HEK293 (cell line): ENCODE measurements at regions not wholly inside any gene's neighbourhood (a gene's known extent, or its start where the extent isn't known, plus 50 kb on each side); places are given as distances from the start of the nearest gene placed in this dataset.

Experiments
- CTCF ChIA-PET: fragments of 350-600 bp; formaldehyde crosslinking; extraction: SDS; loops from one replicate; lab custom pipeline; 2021; ENCODE audit warnings: antibody characterized with exemption; lab: Yijun Ruan, JAX
- POLR2A ChIA-PET: fragments of 300-600 bp; formaldehyde crosslinking; extraction: SDS; loops from one replicate; lab custom pipeline; 2020; ENCODE audit warnings: antibody characterized with exemption, inconsistent platforms; lab: Yijun Ruan, JAX
- H3K27ac ChIP-seq: fragments of 200-500 bp; sonication (Bioruptor generic); 2 replicates; pipeline ENCODE4 v1.5.1; 2014; ENCODE audit warnings: low read depth, low read length, control low read depth, inconsistent platforms; ENCODE audit errors: extremely low read depth
- H3K36me3 ChIP-seq, 2 experiments: fragments of 200-500 bp in 1 of 2; sonication (Bioruptor generic) in 1 of 2; 1 replicate in 1 of 2; 2 replicates in 1 of 2; pipeline ENCODE4 v1.5.1; 2014 to 2017; ENCODE audit warnings: inconsistent platforms in 2 of 2, low read length in 2 of 2; ENCODE audit not compliant: control insufficient read depth in 2 of 2, insufficient read depth in 1 of 2
- H3K4me1 ChIP-seq: fragments of 200-500 bp; sonication (Bioruptor generic); 2 replicates; pipeline ENCODE4 v1.5.1; 2014; ENCODE audit warnings: mild to moderate bottlenecking, low read length, inconsistent platforms; ENCODE audit not compliant: control insufficient read depth, insufficient read depth
- H3K4me3 ChIP-seq: 2 replicates; pipeline ENCODE4 v1.5.1; 2011; ENCODE audit warnings: low read depth, mild to moderate bottlenecking, control low read depth, low read length, moderate library complexity
- H3K9me3 ChIP-seq: fragments of 200-500 bp; sonication (Bioruptor generic); 2 replicates; pipeline ENCODE4 v1.5.1; 2014; ENCODE audit warnings: low read depth, low read length, inconsistent platforms; ENCODE audit not compliant: control insufficient read depth, insufficient read depth
- BCL11A ChIP-seq: fragments of 450-650 bp; formaldehyde crosslinking; IDR thresholded peaks from 2 replicates; pipeline ENCODE4 v1.5.1; 2016; ENCODE audit warnings: low read depth, missing biosample characterization, missing genetic modification characterization
- GLI4 ChIP-seq: fragments of 450-650 bp; formaldehyde crosslinking; IDR thresholded peaks from 2 replicates; pipeline ENCODE4 v1.5.1; 2016; ENCODE audit warnings: missing biosample characterization, missing genetic modification characterization
- GLIS2 ChIP-seq: fragments of 450-650 bp; formaldehyde crosslinking; IDR thresholded peaks from 2 replicates; pipeline ENCODE4 v1.5.1; 2016; ENCODE audit warnings: missing biosample characterization, missing genetic modification characterization
- HOXC10 ChIP-seq: sonication (generic); formaldehyde crosslinking; IDR thresholded peaks from 2 replicates; pipeline ENCODE4 v1.8.1; 2023; ENCODE audit warnings: mild to moderate bottlenecking, missing genetic modification reagents
- HOXD13 ChIP-seq: sonication (generic); formaldehyde crosslinking; IDR thresholded peaks from 2 replicates; pipeline ENCODE4 v1.8.0; 2022; ENCODE audit warnings: missing genetic modification reagents, borderline replicate concordance
- KLF9 ChIP-seq: fragments of 450-650 bp; formaldehyde crosslinking; IDR thresholded peaks from 2 replicates; pipeline ENCODE4 v1.5.1; 2016; ENCODE audit warnings: missing biosample characterization, missing genetic modification characterization, low read depth
- MZF1 ChIP-seq: fragments of 450-650 bp; formaldehyde crosslinking; IDR thresholded peaks from 2 replicates; pipeline ENCODE4 v1.5.1; 2017; ENCODE audit warnings: missing biosample characterization, missing genetic modification characterization, borderline replicate concordance
- OSR2 ChIP-seq: fragments of 450-650 bp; formaldehyde crosslinking; IDR thresholded peaks from 2 replicates; pipeline ENCODE4 v1.5.1; 2016; ENCODE audit warnings: missing biosample characterization, missing genetic modification characterization
- ZBTB48 ChIP-seq: fragments of 450-650 bp; formaldehyde crosslinking; IDR thresholded peaks from 2 replicates; pipeline ENCODE4 v1.5.1; 2016; ENCODE audit warnings: missing biosample characterization, missing genetic modification characterization
- ZIC2 ChIP-seq: fragments of 450-650 bp; formaldehyde crosslinking; IDR thresholded peaks from 2 replicates; pipeline ENCODE4 v1.5.1; 2016; ENCODE audit warnings: missing biosample characterization, missing genetic modification characterization
- ZNF169 ChIP-seq: fragments of 450-650 bp; formaldehyde crosslinking; IDR thresholded peaks from 2 replicates; pipeline ENCODE4 v1.5.1; 2016; ENCODE audit warnings: missing biosample characterization, missing genetic modification characterization
- ZNF221 ChIP-seq: fragments of 450-650 bp; formaldehyde crosslinking; IDR thresholded peaks from 2 replicates; pipeline ENCODE4 v1.5.1; 2017; ENCODE audit warnings: missing biosample characterization, missing genetic modification characterization, borderline replicate concordance
- ZNF24 ChIP-seq: fragments of 450-650 bp; formaldehyde crosslinking; IDR thresholded peaks from 2 replicates; pipeline ENCODE4 v1.5.1; 2016; ENCODE audit warnings: missing biosample characterization, missing genetic modification characterization
- ZNF341 ChIP-seq: fragments of 450-650 bp; formaldehyde crosslinking; IDR thresholded peaks from 2 replicates; pipeline ENCODE4; 2016; ENCODE audit warnings: low read depth, missing biosample characterization, missing genetic modification characterization
- ZNF433 ChIP-seq: fragments of 450-650 bp; formaldehyde crosslinking; IDR thresholded peaks from 2 replicates; pipeline ENCODE4 v1.5.1; 2016; ENCODE audit warnings: missing biosample characterization, missing genetic modification characterization, low read depth
- ZNF549 ChIP-seq: fragments of 450-650 bp; IDR thresholded peaks from 2 replicates; pipeline ENCODE4 v1.5.1; 2018; ENCODE audit warnings: missing biosample characterization, missing genetic modification characterization, mild to moderate bottlenecking, inconsistent platforms, moderate library complexity
- ZNF558 ChIP-seq: fragments of 450-650 bp; formaldehyde crosslinking; IDR thresholded peaks from 2 replicates; pipeline ENCODE4 v1.5.1; 2016; ENCODE audit warnings: missing biosample characterization, missing genetic modification characterization
- ZNF561 ChIP-seq: fragments of 450-650 bp; IDR thresholded peaks from 2 replicates; pipeline ENCODE4 v1.5.1; 2018; ENCODE audit warnings: missing biosample characterization, missing genetic modification characterization, borderline replicate concordance
- ZNF629 ChIP-seq: fragments of 450-650 bp; formaldehyde crosslinking; IDR thresholded peaks from 2 replicates; pipeline ENCODE4 v1.5.1; 2017; ENCODE audit warnings: missing biosample characterization, missing genetic modification characterization
- ZNF658 ChIP-seq: fragments of 450-650 bp; formaldehyde crosslinking; IDR thresholded peaks from 2 replicates; pipeline ENCODE4; 2016; ENCODE audit warnings: missing biosample characterization, missing genetic modification characterization
- ZNF677 ChIP-seq: fragments of 450-650 bp; IDR thresholded peaks from 2 replicates; pipeline ENCODE4 v1.5.0; 2018; ENCODE audit warnings: missing biosample characterization, mild to moderate bottlenecking, missing genetic modification characterization, moderate library complexity
- ZNF701 ChIP-seq: fragments of 450-650 bp; formaldehyde crosslinking; IDR thresholded peaks from 2 replicates; pipeline ENCODE4 v1.5.1; 2016; ENCODE audit warnings: missing biosample characterization, missing genetic modification characterization
- ZNF747 ChIP-seq: fragments of 450-650 bp; formaldehyde crosslinking; IDR thresholded peaks from 2 replicates; pipeline ENCODE4 v1.5.1; 2016; ENCODE audit warnings: missing biosample characterization, missing genetic modification characterization
- ZNF785 ChIP-seq: fragments of 450-650 bp; formaldehyde crosslinking; IDR thresholded peaks from 2 replicates; pipeline ENCODE4 v1.5.1; 2016; ENCODE audit warnings: missing biosample characterization, missing genetic modification characterization
- ZSCAN30 ChIP-seq: fragments of 450-650 bp; IDR thresholded peaks from 2 replicates; pipeline ENCODE4 v1.5.1; 2018; ENCODE audit warnings: missing biosample characterization, mild to moderate bottlenecking, missing genetic modification characterization, moderate library complexity
- TF ChIP-seq, protein P1 (sequence below): fragments of 450-650 bp; formaldehyde crosslinking; IDR thresholded peaks from 2 replicates; pipeline ENCODE4 v1.5.1; 2016; ENCODE audit warnings: missing biosample characterization, missing genetic modification characterization
- TF ChIP-seq, protein P2 (sequence below): fragments of 450-650 bp; formaldehyde crosslinking; IDR thresholded peaks from 2 replicates; pipeline ENCODE4 v1.5.1; 2016; ENCODE audit warnings: missing biosample characterization, missing genetic modification characterization
- TF ChIP-seq, protein P3 (sequence below): fragments of 450-650 bp; formaldehyde crosslinking; conservative IDR thresholded peaks from 2 replicates; pipeline ENCODE4 v1.5.1; 2016; ENCODE audit warnings: low read depth, missing biosample characterization, missing genetic modification characterization
- TF ChIP-seq, protein P4 (sequence below): fragments of 450-650 bp; formaldehyde crosslinking; IDR thresholded peaks from 2 replicates; pipeline ENCODE4; 2016; ENCODE audit warnings: missing biosample characterization, missing genetic modification characterization
- TF ChIP-seq, protein P5 (sequence below): fragments of 450-650 bp; formaldehyde crosslinking; IDR thresholded peaks from 2 replicates; pipeline ENCODE4 v1.5.1; 2017; ENCODE audit warnings: missing biosample characterization, missing genetic modification characterization

DNA sequence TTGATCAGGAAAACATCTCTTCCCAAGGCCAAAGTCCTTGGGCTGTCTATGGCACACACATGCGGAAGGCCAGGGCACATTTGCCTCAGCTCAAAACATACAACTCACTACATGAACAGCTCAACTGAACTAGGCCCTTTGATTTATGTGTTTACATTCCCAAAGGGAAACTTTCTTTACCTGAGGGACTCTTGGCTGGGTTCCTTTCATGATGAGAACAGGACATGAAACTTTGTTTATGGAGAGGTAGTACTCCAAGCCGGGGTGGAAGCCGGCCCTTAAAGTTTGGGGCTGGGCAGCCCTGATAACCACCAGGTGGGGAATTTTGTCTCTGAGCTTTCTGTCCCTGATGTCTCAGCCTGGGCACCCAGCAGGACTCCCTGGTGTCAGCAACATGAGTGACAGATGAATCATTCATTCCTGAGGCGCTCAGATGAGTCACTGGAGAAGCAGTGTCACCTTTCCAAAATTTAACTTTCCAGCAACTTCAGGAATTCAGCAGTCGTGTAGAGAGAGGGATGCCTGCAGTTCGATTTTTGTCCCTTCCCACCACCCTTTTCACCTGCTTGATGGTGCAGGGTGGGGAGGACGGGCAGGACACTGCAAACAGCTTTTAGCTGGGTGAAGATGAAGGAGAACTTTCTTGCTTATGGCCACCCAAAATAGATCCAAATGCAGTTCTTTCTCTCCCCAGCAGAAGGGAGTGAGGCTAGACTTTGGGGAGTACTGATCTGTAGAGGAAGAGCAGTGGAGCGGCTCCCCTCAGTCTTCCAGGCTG is 331.6 kb downstream of the DYSF start (continued):
- TF ChIP-seq ZIC2 (tag by site-specific recombination) (0 out of 2 replicates have a peak, but pooled peaks have one; percentile 11), OSR2 (no peak), ZNF341 (tag by site-specific recombination) (0 out of 2 replicates have a peak, but pooled peaks have one; percentile 10), ZNF549 (tag by site-specific recombination) (no peak), KLF9 (tag by site-specific recombination) (no peak), GLIS2 (tag by site-specific recombination) (no peak), ZNF221 (tag by site-specific recombination) (no peak), ZNF24 (tag by site-specific recombination) (peak; percentile 44; the same call in 1 of the 2 replicates)
- TF ChIP-seq, protein P1, sequence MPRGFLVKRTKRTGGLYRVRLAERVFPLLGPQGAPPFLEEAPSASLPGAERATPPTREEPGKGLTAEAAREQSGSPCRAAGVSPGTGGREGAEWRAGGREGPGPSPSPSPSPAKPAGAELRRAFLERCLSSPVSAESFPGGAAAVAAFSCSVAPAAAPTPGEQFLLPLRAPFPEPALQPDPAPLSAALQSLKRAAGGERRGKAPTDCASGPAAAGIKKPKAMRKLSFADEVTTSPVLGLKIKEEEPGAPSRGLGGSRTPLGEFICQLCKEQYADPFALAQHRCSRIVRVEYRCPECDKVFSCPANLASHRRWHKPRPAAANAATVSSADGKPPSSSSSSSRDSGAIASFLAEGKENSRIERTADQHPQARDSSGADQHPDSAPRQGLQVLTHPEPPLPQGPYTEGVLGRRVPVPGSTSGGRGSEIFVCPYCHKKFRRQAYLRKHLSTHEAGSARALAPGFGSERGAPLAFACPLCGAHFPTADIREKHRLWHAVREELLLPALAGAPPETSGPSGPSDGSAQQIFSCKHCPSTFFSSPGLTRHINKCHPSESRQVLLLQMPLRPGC (tag by site-specific recombination), result 0 out of 2 replicates have a peak, but pooled peaks have one; percentile 44
- TF ChIP-seq, protein P2, sequence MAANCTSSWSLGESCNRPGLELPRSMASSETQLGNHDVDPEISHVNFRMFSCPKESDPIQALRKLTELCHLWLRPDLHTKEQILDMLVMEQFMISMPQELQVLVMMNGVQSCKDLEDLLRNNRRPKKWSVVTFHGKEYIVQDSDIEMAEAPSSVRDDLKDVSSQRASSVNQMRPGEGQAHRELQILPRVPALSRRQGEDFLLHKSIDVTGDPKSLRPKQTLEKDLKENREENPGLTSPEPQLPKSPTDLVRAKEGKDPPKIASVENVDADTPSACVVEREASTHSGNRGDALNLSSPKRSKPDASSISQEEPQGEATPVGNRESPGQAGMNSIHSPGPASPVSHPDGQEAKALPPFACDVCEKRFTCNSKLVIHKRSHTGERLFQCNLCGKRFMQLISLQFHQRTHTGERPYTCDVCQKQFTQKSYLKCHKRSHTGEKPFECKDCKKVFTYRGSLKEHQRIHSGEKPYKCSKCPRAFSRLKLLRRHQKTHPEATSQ, result no peak

DNA sequence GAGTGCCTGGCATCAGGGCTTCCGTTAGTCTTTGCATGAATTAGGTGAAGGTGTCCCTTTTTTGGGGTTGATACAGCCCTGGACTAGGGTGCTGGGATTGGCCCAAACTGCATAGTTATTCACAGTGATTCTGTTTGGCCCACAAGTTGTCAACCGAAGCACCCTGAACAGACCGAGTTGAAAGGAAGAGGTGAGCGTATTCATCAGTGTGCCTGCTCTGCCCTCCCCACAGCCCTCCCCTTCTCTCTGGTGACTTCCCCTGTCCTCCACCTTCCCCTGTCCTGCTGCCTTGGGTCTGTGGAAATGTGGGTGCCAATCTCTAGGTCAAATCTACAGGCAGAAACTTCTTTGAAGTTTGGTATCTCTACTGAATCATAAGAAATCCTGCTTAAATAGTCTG is 330.5 kb downstream of the DYSF start:
- Histone ChIP-seq H3K27ac (no peak overlapping the region), H3K4me3 (no peak overlapping the region), H3K4me1 (no peaks in the 10 kb centered on the region), H3K36me3 (no peaks in the 10 kb centered on the region)
- ChIA-PET POLR2A (no interaction called here), CTCF (interaction anchor here (0.6 to 0.7 kb wide), 2 partner anchors 17 to 963 kb away, joined by 3 to 4 read pairs; no protein-coding TSS in a partner anchor)
- TF ChIP-seq ZNF629 (tag by site-specific recombination) (no peak), HOXD13 (CRISPR knock-in tag) (no peak), ZNF658 (tag by site-specific recombination) (no peak), MZF1 (tag by site-specific recombination) (no peak), ZNF169 (tag by site-specific recombination) (no peak), ZBTB48 (tag by site-specific recombination) (no peak), ZNF701 (tag by site-specific recombination) (no peak), ZSCAN30 (tag by site-specific recombination) (no peak), ZNF677 (tag by site-specific recombination) (no peak), GLI4 (no peak), ZNF785 (no peak), BCL11A (no peak), ZNF558 (tag by site-specific recombination) (no peak), ZNF747 (tag by site-specific recombination) (no peak), ZNF433 (no peak), HOXC10 (no peak), ZNF561 (no peak)
- TF ChIP-seq, protein P3, sequence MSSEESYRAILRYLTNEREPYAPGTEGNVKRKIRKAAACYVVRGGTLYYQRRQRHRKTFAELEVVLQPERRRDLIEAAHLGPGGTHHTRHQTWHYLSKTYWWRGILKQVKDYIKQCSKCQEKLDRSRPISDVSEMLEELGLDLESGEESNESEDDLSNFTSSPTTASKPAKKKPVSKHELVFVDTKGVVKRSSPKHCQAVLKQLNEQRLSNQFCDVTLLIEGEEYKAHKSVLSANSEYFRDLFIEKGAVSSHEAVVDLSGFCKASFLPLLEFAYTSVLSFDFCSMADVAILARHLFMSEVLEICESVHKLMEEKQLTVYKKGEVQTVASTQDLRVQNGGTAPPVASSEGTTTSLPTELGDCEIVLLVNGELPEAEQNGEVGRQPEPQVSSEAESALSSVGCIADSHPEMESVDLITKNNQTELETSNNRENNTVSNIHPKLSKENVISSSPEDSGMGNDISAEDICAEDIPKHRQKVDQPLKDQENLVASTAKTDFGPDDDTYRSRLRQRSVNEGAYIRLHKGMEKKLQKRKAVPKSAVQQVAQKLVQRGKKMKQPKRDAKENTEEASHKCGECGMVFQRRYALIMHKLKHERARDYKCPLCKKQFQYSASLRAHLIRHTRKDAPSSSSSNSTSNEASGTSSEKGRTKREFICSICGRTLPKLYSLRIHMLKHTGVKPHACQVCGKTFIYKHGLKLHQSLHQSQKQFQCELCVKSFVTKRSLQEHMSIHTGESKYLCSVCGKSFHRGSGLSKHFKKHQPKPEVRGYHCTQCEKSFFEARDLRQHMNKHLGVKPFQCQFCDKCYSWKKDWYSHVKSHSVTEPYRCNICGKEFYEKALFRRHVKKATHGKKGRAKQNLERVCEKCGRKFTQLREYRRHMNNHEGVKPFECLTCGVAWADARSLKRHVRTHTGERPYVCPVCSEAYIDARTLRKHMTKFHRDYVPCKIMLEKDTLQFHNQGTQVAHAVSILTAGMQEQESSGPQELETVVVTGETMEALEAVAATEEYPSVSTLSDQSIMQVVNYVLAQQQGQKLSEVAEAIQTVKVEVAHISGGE (tag by site-specific recombination), result no peak
- TF ChIP-seq, protein P4, sequence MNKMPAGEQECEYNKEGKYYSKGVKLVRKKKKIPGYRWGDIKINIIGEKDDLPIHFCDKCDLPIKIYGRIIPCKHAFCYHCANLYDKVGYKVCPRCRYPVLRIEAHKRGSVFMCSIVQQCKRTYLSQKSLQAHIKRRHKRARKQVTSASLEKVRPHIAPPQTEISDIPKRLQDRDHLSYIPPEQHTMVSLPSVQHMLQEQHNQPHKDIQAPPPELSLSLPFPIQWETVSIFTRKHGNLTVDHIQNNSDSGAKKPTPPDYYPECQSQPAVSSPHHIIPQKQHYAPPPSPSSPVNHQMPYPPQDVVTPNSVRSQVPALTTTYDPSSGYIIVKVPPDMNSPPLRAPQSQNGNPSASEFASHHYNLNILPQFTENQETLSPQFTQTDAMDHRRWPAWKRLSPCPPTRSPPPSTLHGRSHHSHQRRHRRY (tag by site-specific recombination), result no peak
- TF ChIP-seq, protein P5, sequence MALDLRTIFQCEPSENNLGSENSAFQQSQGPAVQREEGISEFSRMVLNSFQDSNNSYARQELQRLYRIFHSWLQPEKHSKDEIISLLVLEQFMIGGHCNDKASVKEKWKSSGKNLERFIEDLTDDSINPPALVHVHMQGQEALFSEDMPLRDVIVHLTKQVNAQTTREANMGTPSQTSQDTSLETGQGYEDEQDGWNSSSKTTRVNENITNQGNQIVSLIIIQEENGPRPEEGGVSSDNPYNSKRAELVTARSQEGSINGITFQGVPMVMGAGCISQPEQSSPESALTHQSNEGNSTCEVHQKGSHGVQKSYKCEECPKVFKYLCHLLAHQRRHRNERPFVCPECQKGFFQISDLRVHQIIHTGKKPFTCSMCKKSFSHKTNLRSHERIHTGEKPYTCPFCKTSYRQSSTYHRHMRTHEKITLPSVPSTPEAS (tag by site-specific recombination), result no peak
- TF ChIP-seq, all 188 proteins: peak for 0
- no peaks in the 10 kb centered on the region for H3K9me3 ChIP-seq
